ENCODE measurements at regions not wholly inside any gene's neighbourhood (a gene's known extent, or its start where the extent isn't known, plus 50 kb on each side); places are given as distances from the start of the nearest gene placed in this dataset.

- TF ChIP-seq CTCF (IDR thresholded peaks at IDR 0.05), result no peak
- no peak for TF ChIP-seq ZFX (IDR thresholded peaks at IDR 0.05; ENCODE audit: borderline replicate concordance)
These were observed 159.0 kb downstream of the METTL4 start for GRCh38 chr18:2412281-2412680.

Data from 22Rv1 (cell line).